Stimulated activated naive CD4-positive, alpha-beta T cell (primary cell): ENCODE measurements at regions not wholly inside any gene's neighbourhood (a gene's known extent, or its start where the extent isn't known, plus 50 kb on each side); places are given as distances from the start of the nearest gene placed in this dataset.
"Not testable (repeated sequence)": the region's sequence is repeated elsewhere in the genome, so short reads cannot be mapped to it uniquely, and the experiment has no call there.

Experiments used
- DNase-seq, 6 experiments: peaks; one replicate each; lab custom pipeline; 2025; lab: John Stamatoyannopoulos, UW

GRCh38 chr2:236415684-236416444 lies 151.7 kb upstream of the ASB18 start:
- no peak for DNase-seq

GRCh38 chr2:236417150-236417549 lies 152.5 kb upstream of the ACKR3 start:
- DNase-seq = no peak

- DNase-seq = no peak
Observed at GRCh38 chr2:236430584-236430983, 139.0 kb upstream of the ACKR3 start.

- DNase-seq = no peak
Observed at GRCh38 chr2:236434593-236434992, 135.0 kb upstream of the ACKR3 start.

GRCh38 chr2:236440110-236440881 lies 129.3 kb upstream of the ACKR3 start:
- DNase-seq = no peak

GRCh38 chr2:236444187-236444586 lies 125.4 kb upstream of the ACKR3 start:
- no peak for DNase-seq

GRCh38 chr2:236445678-236446077 lies 123.9 kb upstream of the ACKR3 start:
- DNase-seq = no peak

- no peak for DNase-seq
Observed at GRCh38 chr2:236446521-236446920, 123.1 kb upstream of the ACKR3 start.

- no peak for DNase-seq
Observed at GRCh38 chr2:236449167-236449761, 120.4 kb upstream of the ACKR3 start.

- no peak for DNase-seq
Observed at GRCh38 chr2:236452238-236452637, 117.4 kb upstream of the ACKR3 start.

GRCh38 chr2:236454076-236454475 lies 115.5 kb upstream of the ACKR3 start:
- no peak for DNase-seq

GRCh38 chr2:236459393-236459792 lies 110.2 kb upstream of the ACKR3 start:
- no peak for DNase-seq

- DNase-seq = no peak
Observed at GRCh38 chr2:236464140-236464539, 105.5 kb upstream of the ACKR3 start.

GRCh38 chr2:236472720-236473495 lies 96.7 kb upstream of the ACKR3 start:
- no peak for DNase-seq

- no peak for DNase-seq
Observed at GRCh38 chr2:236473691-236474090, 95.9 kb upstream of the ACKR3 start.

- DNase-seq = no peak
Observed at GRCh38 chr2:236479814-236480213, 89.8 kb upstream of the ACKR3 start.

- no peak for DNase-seq
Observed at GRCh38 chr2:236483102-236483501, 86.5 kb upstream of the ACKR3 start.

GRCh38 chr2:236485519-236485918 lies 84.1 kb upstream of the ACKR3 start:
- no peak for DNase-seq

- not testable (repeated sequence) for DNase-seq
Observed at GRCh38 chr2:236489083-236489482, 80.5 kb upstream of the ACKR3 start.

- DNase-seq = no peak
Observed at GRCh38 chr2:236489895-236490404, 79.7 kb upstream of the ACKR3 start.

GRCh38 chr2:236496340-236496739 lies 73.3 kb upstream of the ACKR3 start:
- no peak for DNase-seq

GRCh38 chr2:236498369-236498768 lies 71.3 kb upstream of the ACKR3 start:
- no peak for DNase-seq
